ENCODE measurements at regions not wholly inside any gene's neighbourhood (a gene's known extent, or its start where the extent isn't known, plus 50 kb on each side); places are given as distances from the start of the nearest gene placed in this dataset.

DNA sequence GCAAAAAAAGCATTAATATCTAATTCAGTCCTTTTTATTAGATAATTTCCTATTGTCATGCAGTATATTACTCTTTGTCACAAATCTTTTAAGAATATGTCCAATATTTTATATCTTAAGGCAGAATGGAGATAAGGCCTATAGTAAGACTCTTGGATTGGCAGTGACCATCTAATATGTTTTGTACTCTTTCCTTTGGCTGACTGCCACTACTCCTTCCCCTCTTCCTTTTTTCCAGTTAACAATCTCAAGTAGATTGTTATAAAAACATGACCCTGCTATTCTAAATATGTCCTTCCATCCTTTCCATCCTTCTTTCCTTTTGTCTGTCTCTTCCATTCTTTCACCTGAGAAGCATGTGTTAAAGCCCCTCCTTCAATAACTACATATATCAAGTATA is 92.8 kb upstream of the TMEM168 start:
- no peak for DNase-seq (ENCODE audit: low spot score)
- intact Hi-C loops (cut with micrococcal nuclease; ENCODE audit: unreplicated experiment) = no loop called here
- CTCF ChIA-PET = no interaction called here
- POLR2A ChIA-PET (ENCODE audit: low non-redundant PET) = no interaction called here
- H3K27ac ChIP-seq (ENCODE audit: low read depth, low read length, poor library complexity, severe bottlenecking) = no peak overlapping the region
- no TSS peak for BruUV-seq (replicated peaks)
- no peaks in the 10 kb centered on the region for H3K9me3 ChIP-seq (ENCODE audit: low read depth, low read length, poor library complexity, severe bottlenecking)
- H3K27me3 ChIP-seq (replicated peaks; ENCODE audit: insufficient read depth, low read depth, low read length, poor library complexity) = no peaks in the 10 kb centered on the region
- no peaks in the 10 kb centered on the region for H3K36me3 ChIP-seq (ENCODE audit: insufficient read depth, low read length, poor library complexity, severe bottlenecking)
- no peak for TF ChIP-seq EZH2 (IDR thresholded peaks at IDR 0.05; ENCODE audit: borderline replicate concordance, low read depth, low read length, poor library complexity, severe bottlenecking)
- TF ChIP-seq, protein P1, sequence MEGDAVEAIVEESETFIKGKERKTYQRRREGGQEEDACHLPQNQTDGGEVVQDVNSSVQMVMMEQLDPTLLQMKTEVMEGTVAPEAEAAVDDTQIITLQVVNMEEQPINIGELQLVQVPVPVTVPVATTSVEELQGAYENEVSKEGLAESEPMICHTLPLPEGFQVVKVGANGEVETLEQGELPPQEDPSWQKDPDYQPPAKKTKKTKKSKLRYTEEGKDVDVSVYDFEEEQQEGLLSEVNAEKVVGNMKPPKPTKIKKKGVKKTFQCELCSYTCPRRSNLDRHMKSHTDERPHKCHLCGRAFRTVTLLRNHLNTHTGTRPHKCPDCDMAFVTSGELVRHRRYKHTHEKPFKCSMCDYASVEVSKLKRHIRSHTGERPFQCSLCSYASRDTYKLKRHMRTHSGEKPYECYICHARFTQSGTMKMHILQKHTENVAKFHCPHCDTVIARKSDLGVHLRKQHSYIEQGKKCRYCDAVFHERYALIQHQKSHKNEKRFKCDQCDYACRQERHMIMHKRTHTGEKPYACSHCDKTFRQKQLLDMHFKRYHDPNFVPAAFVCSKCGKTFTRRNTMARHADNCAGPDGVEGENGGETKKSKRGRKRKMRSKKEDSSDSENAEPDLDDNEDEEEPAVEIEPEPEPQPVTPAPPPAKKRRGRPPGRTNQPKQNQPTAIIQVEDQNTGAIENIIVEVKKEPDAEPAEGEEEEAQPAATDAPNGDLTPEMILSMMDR (conservative IDR thresholded peaks at IDR 0.05; ENCODE audit: low read depth, low read length) = no peak
- H3K4me3 ChIP-seq (ENCODE audit: low read depth, low read length, poor library complexity, severe bottlenecking) = no peak overlapping the region
- no peaks in the 10 kb centered on the region for H3K4me1 ChIP-seq (ENCODE audit: insufficient read depth, low read length, poor library complexity, severe bottlenecking)

DNA sequence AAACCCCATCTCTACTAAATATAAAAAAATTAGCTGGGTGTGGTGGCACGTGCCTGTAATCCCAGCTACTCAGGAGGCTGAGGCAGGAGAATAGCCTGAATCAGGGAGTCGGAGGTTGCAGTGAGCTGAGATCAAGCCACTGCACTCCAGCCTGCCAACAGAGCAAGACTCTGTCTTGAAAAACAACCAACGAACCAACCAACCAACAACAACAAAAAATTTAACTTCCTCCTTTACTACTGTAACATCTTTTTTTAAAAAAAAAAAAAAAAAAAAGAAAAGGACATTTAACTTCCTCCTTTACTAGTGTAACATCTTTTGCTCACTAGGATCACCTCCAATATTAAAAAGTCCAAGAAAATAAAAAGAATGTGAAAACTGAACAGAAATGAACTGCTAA is 92.3 kb upstream of the TMEM168 start:
- Histone ChIP-seq H3K4me1 (ENCODE audit: insufficient read depth, low read length, poor library complexity, severe bottlenecking) (no peaks in the 10 kb centered on the region), H3K36me3 (ENCODE audit: insufficient read depth, low read length, poor library complexity, severe bottlenecking) (no peaks in the 10 kb centered on the region), H3K9me3 (ENCODE audit: low read depth, low read length, poor library complexity, severe bottlenecking) (no peaks in the 10 kb centered on the region), H3K27ac (ENCODE audit: low read depth, low read length, poor library complexity, severe bottlenecking) (no peak overlapping the region), H3K27me3 (replicated peaks; ENCODE audit: insufficient read depth, low read depth, low read length, poor library complexity) (no peaks in the 10 kb centered on the region), H3K4me3 (ENCODE audit: low read depth, low read length, poor library complexity, severe bottlenecking) (no peak overlapping the region)
- DNase-seq (ENCODE audit: low spot score) = no peak
- no peak for TF ChIP-seq EZH2 (IDR thresholded peaks at IDR 0.05; ENCODE audit: borderline replicate concordance, low read depth, low read length, poor library complexity, severe bottlenecking)
- TF ChIP-seq, protein P1 (conservative IDR thresholded peaks at IDR 0.05; ENCODE audit: low read depth, low read length) = no peak
- CTCF ChIA-PET = no interaction called here
- POLR2A ChIA-PET (ENCODE audit: low non-redundant PET) = no interaction called here
- intact Hi-C loops (cut with micrococcal nuclease; ENCODE audit: unreplicated experiment) = no loop called here
- BruUV-seq (replicated peaks) = no TSS peak

DNA sequence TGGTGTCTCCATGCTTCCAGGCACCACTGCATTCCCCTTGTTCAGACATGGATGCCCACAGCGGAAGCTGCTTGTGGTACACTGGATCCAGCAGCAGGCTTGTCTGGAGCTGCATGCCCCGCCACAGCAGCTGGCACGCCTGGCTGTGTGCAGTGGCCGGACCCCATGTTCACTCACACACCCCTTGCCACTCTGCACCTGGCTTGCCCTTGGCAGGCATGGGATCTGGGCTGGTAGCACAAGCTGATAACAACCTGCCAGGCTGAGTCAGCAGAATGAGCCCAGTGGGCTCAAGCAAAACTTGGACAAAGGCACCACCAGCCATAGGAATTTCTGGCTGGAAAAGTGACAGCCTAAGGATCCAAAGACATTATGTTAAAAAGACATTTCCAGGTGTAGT is 91.8 kb upstream of the TMEM168 start:
- intact Hi-C loops (cut with micrococcal nuclease; ENCODE audit: unreplicated experiment) = no loop called here
- H3K9me3 ChIP-seq (ENCODE audit: low read depth, low read length, poor library complexity, severe bottlenecking) = no peaks in the 10 kb centered on the region
- ChIA-PET POLR2A (ENCODE audit: low non-redundant PET) (no interaction called here), CTCF (no interaction called here)
- BruUV-seq (replicated peaks) = no TSS peak
- H3K36me3 ChIP-seq (ENCODE audit: insufficient read depth, low read length, poor library complexity, severe bottlenecking) = no peaks in the 10 kb centered on the region
- TF ChIP-seq, protein P1 (conservative IDR thresholded peaks at IDR 0.05; ENCODE audit: low read depth, low read length) = no peak
- TF ChIP-seq EZH2 (IDR thresholded peaks at IDR 0.05; ENCODE audit: borderline replicate concordance, low read depth, low read length, poor library complexity, severe bottlenecking) = no peak
- no peak overlapping the region for H3K4me3 ChIP-seq (ENCODE audit: low read depth, low read length, poor library complexity, severe bottlenecking)
- H3K27me3 ChIP-seq (replicated peaks; ENCODE audit: insufficient read depth, low read depth, low read length, poor library complexity) = no peaks in the 10 kb centered on the region
- no peaks in the 10 kb centered on the region for H3K4me1 ChIP-seq (ENCODE audit: insufficient read depth, low read length, poor library complexity, severe bottlenecking)
- no peak for DNase-seq (ENCODE audit: low spot score)
- no peak overlapping the region for H3K27ac ChIP-seq (ENCODE audit: low read depth, low read length, poor library complexity, severe bottlenecking)

Data from A673 (cell line).